SJSA1 (cell line): ENCODE measurements at regions not wholly inside any gene's neighbourhood (a gene's known extent, or its start where the extent isn't known, plus 50 kb on each side); places are given as distances from the start of the nearest gene placed in this dataset.

ENCODE experiments used
- DNase-seq, 2 experiments: peaks; one replicate each; pipeline ENCODE4 v3.0.0-alpha.2; 2015 to 2020; ENCODE audit warnings: low spot score in 2 of 2, low read depth in 1 of 2
- H3K27ac ChIP-seq: fragments of 250-450 bp; sonication (Bioruptor Pico); 2 replicates; pipeline ENCODE4 v1.5.1; 2020; ENCODE audit warnings: mild to moderate bottlenecking, moderate library complexity
- H3K27me3 ChIP-seq: fragments of 250-450 bp; sonication (Bioruptor Pico); replicated peaks from 2 replicates; pipeline ENCODE4 v1.5.1; 2020; ENCODE audit warnings: mild to moderate bottlenecking, moderate library complexity
- H3K36me3 ChIP-seq: fragments of 250-450 bp; sonication (Bioruptor Pico); 2 replicates; pipeline ENCODE4 v1.5.1; 2020; ENCODE audit warnings: mild to moderate bottlenecking
- H3K4me1 ChIP-seq: fragments of 250-450 bp; sonication (Bioruptor Pico); replicated peaks from 2 replicates; pipeline ENCODE4 v1.6.1; 2021; ENCODE audit warnings: mild to moderate bottlenecking
- H3K4me3 ChIP-seq: fragments of 250-450 bp; sonication (Bioruptor Pico); 2 replicates; pipeline ENCODE4 v1.5.1; 2020; ENCODE audit warnings: mild to moderate bottlenecking
- H3K9me3 ChIP-seq: fragments of 250-450 bp; sonication (Bioruptor Pico); replicated peaks from 2 replicates; pipeline ENCODE4 v1.5.1; 2020; ENCODE audit warnings: mild to moderate bottlenecking

GRCh38 chr16:13568803-13569202 is 351.2 kb upstream of the ERCC4 start:
- Histone ChIP-seq H3K4me1 (no peaks in the 10 kb centered on the region), H3K27me3 (0 out of 2 replicates have a peak, but pooled peaks cover 4% of the 10 kb centered on the region), H3K36me3 (no peaks in the 10 kb centered on the region), H3K9me3 (no peaks in the 10 kb centered on the region), H3K27ac (no peak overlapping the region), H3K4me3 (no peak overlapping the region)
- DNase-seq: no peak

- H3K4me1 ChIP-seq: no peaks in the 10 kb centered on the region
- no peak for DNase-seq
- H3K4me3 ChIP-seq: no peak overlapping the region
- H3K27ac ChIP-seq: no peak overlapping the region
- H3K36me3 ChIP-seq: no peaks in the 10 kb centered on the region
- no peaks in the 10 kb centered on the region for H3K9me3 ChIP-seq
- H3K27me3 ChIP-seq: no peaks in the 10 kb centered on the region
Observed at GRCh38 chr16:13569986-13570385, 350.0 kb upstream of the ERCC4 start.

- DNase-seq: no peak
- Histone ChIP-seq H3K27ac (no peak overlapping the region), H3K36me3 (no peaks in the 10 kb centered on the region), H3K4me3 (no peak overlapping the region), H3K4me1 (no peaks in the 10 kb centered on the region), H3K27me3 (no peaks in the 10 kb centered on the region), H3K9me3 (no peaks in the 10 kb centered on the region)
Observed at GRCh38 chr16:13571036-13571435, 348.9 kb upstream of the ERCC4 start.

GRCh38 chr16:13573903-13574302 is 346.1 kb upstream of the ERCC4 start:
- no peaks in the 10 kb centered on the region for H3K36me3 ChIP-seq
- H3K27ac ChIP-seq: no peak overlapping the region
- DNase-seq: no peak

GRCh38 chr16:13586051-13586450 is 333.9 kb upstream of the ERCC4 start:
- no peaks in the 10 kb centered on the region; the same call in 1 of the 2 replicates for H3K27me3 ChIP-seq
- H3K27ac ChIP-seq: no peak overlapping the region
- no peaks in the 10 kb centered on the region for H3K36me3 ChIP-seq
- no peaks in the 10 kb centered on the region for H3K4me1 ChIP-seq
- DNase-seq: no peak
- no peak overlapping the region for H3K4me3 ChIP-seq
- H3K9me3 ChIP-seq: no peaks in the 10 kb centered on the region

More at GRCh38 chr16:13573903-13574302, 346.1 kb upstream of the ERCC4 start:
- Histone ChIP-seq H3K27me3 (no peaks in the 10 kb centered on the region), H3K9me3 (no peaks in the 10 kb centered on the region), H3K4me3 (no peak overlapping the region), H3K4me1 (no peaks in the 10 kb centered on the region)

- DNase-seq: no peak
- no peak overlapping the region for H3K27ac ChIP-seq
- no peaks in the 10 kb centered on the region for H3K36me3 ChIP-seq
- no peaks in the 10 kb centered on the region for H3K4me1 ChIP-seq
- no peaks in the 10 kb centered on the region; the same call in 1 of the 2 replicates for H3K27me3 ChIP-seq
- H3K9me3 ChIP-seq: no peaks in the 10 kb centered on the region
- H3K4me3 ChIP-seq: no peak overlapping the region
Observed at GRCh38 chr16:13587181-13587580, 332.8 kb upstream of the ERCC4 start.

- Histone ChIP-seq H3K4me1 (no peaks in the 10 kb centered on the region), H3K4me3 (no peak overlapping the region), H3K27ac (no peak overlapping the region), H3K9me3 (no peaks in the 10 kb centered on the region), H3K27me3 (no peaks in the 10 kb centered on the region; the same call in 1 of the 2 replicates), H3K36me3 (no peaks in the 10 kb centered on the region)
- no peak for DNase-seq
Observed at GRCh38 chr16:13594823-13595222, 325.1 kb upstream of the ERCC4 start.

GRCh38 chr16:13606804-13607203 is 313.1 kb upstream of the ERCC4 start:
- Histone ChIP-seq H3K27ac (no peak overlapping the region), H3K4me1 (no peaks in the 10 kb centered on the region), H3K36me3 (no peaks in the 10 kb centered on the region), H3K9me3 (no peaks in the 10 kb centered on the region), H3K4me3 (no peak overlapping the region), H3K27me3 (0 out of 2 replicates have a peak, but pooled peaks cover 3% of the 10 kb centered on the region)
- no peak for DNase-seq

GRCh38 chr16:13607289-13607688 is 312.7 kb upstream of the ERCC4 start:
- DNase-seq: no peak
- H3K4me3 ChIP-seq: no peak overlapping the region
- H3K27me3 ChIP-seq: 0 out of 2 replicates have a peak, but pooled peaks cover 3% of the 10 kb centered on the region
- H3K4me1 ChIP-seq: no peaks in the 10 kb centered on the region
- H3K27ac ChIP-seq: no peak overlapping the region
- H3K36me3 ChIP-seq: no peaks in the 10 kb centered on the region
- no peaks in the 10 kb centered on the region for H3K9me3 ChIP-seq

GRCh38 chr16:13611596-13611995 is 308.4 kb upstream of the ERCC4 start:
- Histone ChIP-seq H3K9me3 (no peaks in the 10 kb centered on the region), H3K4me1 (no peaks in the 10 kb centered on the region), H3K36me3 (no peaks in the 10 kb centered on the region), H3K27ac (no peak overlapping the region), H3K27me3 (no peaks in the 10 kb centered on the region), H3K4me3 (no peak overlapping the region)
- no peak for DNase-seq

- H3K27ac ChIP-seq: no peak overlapping the region
- no peaks in the 10 kb centered on the region for H3K27me3 ChIP-seq
Observed at GRCh38 chr16:13612623-13613022, 307.3 kb upstream of the ERCC4 start.

GRCh38 chr16:13613165-13613564 is 306.8 kb upstream of the ERCC4 start:
- Histone ChIP-seq H3K27me3 (no peaks in the 10 kb centered on the region), H3K4me1 (no peaks in the 10 kb centered on the region), H3K27ac (no peak overlapping the region), H3K36me3 (no peaks in the 10 kb centered on the region), H3K4me3 (no peak overlapping the region), H3K9me3 (no peaks in the 10 kb centered on the region)
- DNase-seq: no peak

More at GRCh38 chr16:13612623-13613022, 307.3 kb upstream of the ERCC4 start:
- Histone ChIP-seq H3K36me3 (no peaks in the 10 kb centered on the region), H3K4me1 (no peaks in the 10 kb centered on the region), H3K9me3 (no peaks in the 10 kb centered on the region), H3K4me3 (no peak overlapping the region)
- no peak for DNase-seq

GRCh38 chr16:13621639-13622038 is 298.3 kb upstream of the ERCC4 start:
- H3K27ac ChIP-seq: no peak overlapping the region
- no peaks in the 10 kb centered on the region for H3K27me3 ChIP-seq
- H3K36me3 ChIP-seq: no peaks in the 10 kb centered on the region
- DNase-seq: no peak
- no peaks in the 10 kb centered on the region for H3K4me1 ChIP-seq
- no peak overlapping the region for H3K4me3 ChIP-seq
- no peaks in the 10 kb centered on the region for H3K9me3 ChIP-seq

GRCh38 chr16:13628156-13628555 is 291.8 kb upstream of the ERCC4 start:
- Histone ChIP-seq H3K9me3 (no peaks in the 10 kb centered on the region), H3K4me1 (no peaks in the 10 kb centered on the region), H3K27me3 (no peaks in the 10 kb centered on the region), H3K27ac (no peak overlapping the region), H3K4me3 (no peak overlapping the region), H3K36me3 (no peaks in the 10 kb centered on the region)
- DNase-seq: no peak

- no peaks in the 10 kb centered on the region for H3K4me1 ChIP-seq
- H3K9me3 ChIP-seq: no peaks in the 10 kb centered on the region
- no peak overlapping the region for H3K27ac ChIP-seq
- DNase-seq: no peak
- H3K36me3 ChIP-seq: no peaks in the 10 kb centered on the region
- no peak overlapping the region for H3K4me3 ChIP-seq
- H3K27me3 ChIP-seq: no peaks in the 10 kb centered on the region
Observed at GRCh38 chr16:13629704-13630103, 290.2 kb upstream of the ERCC4 start.
